Colonic mucosa (tissue), 4 donors: ENCODE measurements at regions not wholly inside any gene's neighbourhood (a gene's known extent, or its start where the extent isn't known, plus 50 kb on each side); places are given as distances from the start of the nearest gene placed in this dataset.

ENCODE experiments used
- DNase-seq: peaks from one replicate; pipeline ENCODE4 v3.0.0-alpha.2; 2020
- H3K27ac ChIP-seq: fragments of 200-600 bp; one replicate; pipeline ENCODE4 v1.8.0; 2021
- H3K27me3 ChIP-seq: fragments of 200-600 bp; one replicate; pipeline ENCODE4 v1.8.0; 2021
- H3K36me3 ChIP-seq: fragments of 200-600 bp; one replicate; pipeline ENCODE4 v1.8.0; 2021
- H3K4me1 ChIP-seq: fragments of 200-600 bp; one replicate; pipeline ENCODE4 v1.8.0; 2021; ENCODE audit warnings: mild to moderate bottlenecking
- H3K4me3 ChIP-seq: fragments of 200-600 bp; one replicate; pipeline ENCODE4 v1.8.0; 2021
- H3K9ac ChIP-seq, 2 donors: one replicate each; pipeline ENCODE4 v1.7.0; 2013; ENCODE audit warnings: control low read depth in 2 of 2, low read depth in 2 of 2, low read length in 2 of 2
- H3K9me3 ChIP-seq: fragments of 200-600 bp; one replicate; pipeline ENCODE4 v1.8.0; 2021
- intact Hi-C: fragments of 100-400 bp; cut with DNase I; formaldehyde crosslinking; loops from one replicate; pipeline ENCODE4 v1.14.1; 2022
- TF ChIP-seq, protein P1 (sequence below): fragments of 200-600 bp; IDR thresholded peaks from one replicate; pipeline ENCODE4 v1.8.0; 2022; ENCODE audit warnings: antibody characterized with exemption, mild to moderate bottlenecking
- donor health status: healthy.
- donor health status: DM: no; HTN: no; CAD: no.
- donor health status: DM: no; HTN: no; CAD: no.

DNA sequence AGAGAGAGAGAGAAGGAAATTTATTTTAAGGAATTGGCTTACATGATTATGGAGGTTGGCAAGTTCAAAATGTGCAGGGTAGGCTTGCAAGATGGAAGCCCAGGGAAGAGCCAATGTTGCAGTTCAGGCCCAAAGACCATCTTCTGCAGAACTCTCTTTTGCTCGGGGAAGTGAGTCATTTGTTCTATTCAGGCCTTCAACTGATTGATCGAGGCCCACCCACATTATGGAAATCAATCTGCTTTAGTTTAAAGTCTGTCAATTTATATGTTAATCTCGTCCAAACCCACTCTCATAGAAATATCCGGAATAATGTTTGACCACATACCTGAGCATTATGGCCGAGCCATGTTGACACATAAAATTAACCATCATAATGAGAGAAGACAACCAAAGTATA lies 113.3 kb upstream of the CXCL12 start:
- no peak for DNase-seq
- intact Hi-C loops: no loop called here
- no peak overlapping the region for H3K4me3 ChIP-seq

DNA sequence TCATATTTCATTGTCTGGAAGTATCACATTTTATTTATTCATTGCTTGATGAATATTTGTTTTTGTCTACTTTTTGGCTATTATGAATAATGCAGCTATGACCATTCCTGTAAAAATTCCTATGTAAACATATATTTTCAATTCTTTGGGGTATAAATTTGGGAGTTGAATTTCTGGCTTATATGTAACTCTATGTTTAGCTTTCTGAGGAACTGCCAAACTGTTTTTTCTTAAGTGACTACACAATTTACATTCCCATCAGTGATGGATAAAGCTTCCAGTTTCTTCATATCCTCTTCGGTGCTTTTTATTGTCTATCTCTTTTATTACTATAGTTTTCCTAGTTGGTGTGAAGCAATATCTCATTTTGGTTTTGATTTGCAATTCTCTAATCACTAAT lies 115.6 kb upstream of the CXCL12 start:
- Histone ChIP-seq H3K9ac (no peak overlapping the region), H3K9me3 (no peaks in the 10 kb centered on the region), H3K27ac (no peak overlapping the region), H3K4me3 (no peak overlapping the region), H3K27me3 (no peaks in the 10 kb centered on the region), H3K4me1 (no peaks in the 10 kb centered on the region), H3K36me3 (no peaks in the 10 kb centered on the region)
- no peak for DNase-seq
- TF ChIP-seq, protein P1, sequence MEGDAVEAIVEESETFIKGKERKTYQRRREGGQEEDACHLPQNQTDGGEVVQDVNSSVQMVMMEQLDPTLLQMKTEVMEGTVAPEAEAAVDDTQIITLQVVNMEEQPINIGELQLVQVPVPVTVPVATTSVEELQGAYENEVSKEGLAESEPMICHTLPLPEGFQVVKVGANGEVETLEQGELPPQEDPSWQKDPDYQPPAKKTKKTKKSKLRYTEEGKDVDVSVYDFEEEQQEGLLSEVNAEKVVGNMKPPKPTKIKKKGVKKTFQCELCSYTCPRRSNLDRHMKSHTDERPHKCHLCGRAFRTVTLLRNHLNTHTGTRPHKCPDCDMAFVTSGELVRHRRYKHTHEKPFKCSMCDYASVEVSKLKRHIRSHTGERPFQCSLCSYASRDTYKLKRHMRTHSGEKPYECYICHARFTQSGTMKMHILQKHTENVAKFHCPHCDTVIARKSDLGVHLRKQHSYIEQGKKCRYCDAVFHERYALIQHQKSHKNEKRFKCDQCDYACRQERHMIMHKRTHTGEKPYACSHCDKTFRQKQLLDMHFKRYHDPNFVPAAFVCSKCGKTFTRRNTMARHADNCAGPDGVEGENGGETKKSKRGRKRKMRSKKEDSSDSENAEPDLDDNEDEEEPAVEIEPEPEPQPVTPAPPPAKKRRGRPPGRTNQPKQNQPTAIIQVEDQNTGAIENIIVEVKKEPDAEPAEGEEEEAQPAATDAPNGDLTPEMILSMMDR: no peak
- intact Hi-C loops: no loop called here

More for the DNA sequence above, 113.3 kb upstream of the CXCL12 start:
- H3K4me1 ChIP-seq: no peaks in the 10 kb centered on the region
- no peak overlapping the region for H3K9ac ChIP-seq
- no peak overlapping the region for H3K27ac ChIP-seq
- no peaks in the 10 kb centered on the region for H3K27me3 ChIP-seq
- H3K36me3 ChIP-seq: no peaks in the 10 kb centered on the region
- TF ChIP-seq, protein P1: no peak
- no peaks in the 10 kb centered on the region for H3K9me3 ChIP-seq

DNA sequence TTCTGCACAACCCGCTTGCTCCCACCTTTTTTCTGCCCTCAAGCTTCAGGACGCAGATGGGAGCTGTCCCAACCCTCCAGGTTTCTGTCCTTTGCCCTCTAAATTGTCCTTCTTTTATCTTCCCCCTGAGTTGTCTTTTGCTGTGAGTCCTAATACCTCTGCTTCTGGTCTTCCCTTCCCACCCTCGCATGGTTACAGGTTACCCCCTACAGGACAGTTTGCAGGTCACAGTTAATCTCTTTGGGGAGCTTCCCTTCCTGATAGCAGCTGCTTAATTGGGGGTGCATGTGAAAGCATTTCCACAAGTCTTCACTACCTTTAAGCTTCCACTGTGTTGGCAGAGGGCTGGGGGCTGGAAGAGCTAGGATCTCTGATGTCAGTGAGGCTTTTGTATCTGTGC lies 121.5 kb upstream of the CXCL12 start:
- TF ChIP-seq, protein P1: no peak
- no peak for DNase-seq

DNA sequence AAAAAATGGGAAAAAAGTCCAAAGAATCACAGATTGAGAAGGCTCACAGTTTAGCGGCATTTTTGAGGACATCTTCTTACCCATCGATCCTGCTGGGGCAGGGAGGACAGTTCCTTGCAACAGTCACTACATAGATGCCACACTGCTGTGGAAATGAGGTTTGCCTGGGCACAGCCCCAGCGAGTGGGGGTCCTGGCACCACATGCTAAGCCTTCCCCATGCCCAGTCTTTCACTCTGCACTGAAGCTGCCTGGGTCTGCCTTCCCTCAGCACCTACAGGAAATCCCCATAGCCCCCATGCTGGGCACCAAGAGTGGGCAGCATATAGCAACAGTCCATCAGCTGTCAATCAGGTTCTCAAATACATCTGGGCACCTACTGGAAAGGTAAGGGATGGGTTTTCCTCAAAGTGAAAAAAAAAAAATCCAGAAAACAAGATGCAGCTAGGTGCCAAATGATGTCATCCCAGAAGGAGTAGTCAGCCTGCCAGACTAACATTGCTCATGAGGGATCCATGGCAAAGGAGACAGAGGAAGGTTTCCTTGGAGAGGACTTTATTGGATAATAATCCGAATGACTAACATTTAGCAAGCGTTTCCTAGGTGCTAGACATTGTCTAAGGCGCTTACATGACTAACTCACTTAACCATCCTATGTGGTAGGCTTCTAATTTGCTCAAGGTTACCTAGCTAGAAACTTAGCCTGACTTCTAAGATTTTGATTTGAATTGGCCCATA lies 125.7 kb upstream of the CXCL12 start:
- Histone ChIP-seq H3K9ac (no peak overlapping the region), H3K27me3 (no peaks in the 10 kb centered on the region), H3K4me1 (no peaks in the 10 kb centered on the region), H3K4me3 (no peak overlapping the region), H3K27ac (no peak overlapping the region), H3K9me3 (no peaks in the 10 kb centered on the region), H3K36me3 (no peaks in the 10 kb centered on the region)
- TF ChIP-seq, protein P1: no peak
- intact Hi-C loops: no loop called here
- DNase-seq: no peak

More for the DNA sequence above, 121.5 kb upstream of the CXCL12 start:
- Histone ChIP-seq H3K27me3 (no peaks in the 10 kb centered on the region), H3K27ac (no peak overlapping the region), H3K9ac (no peak overlapping the region), H3K36me3 (no peaks in the 10 kb centered on the region), H3K4me3 (no peak overlapping the region), H3K9me3 (no peaks in the 10 kb centered on the region), H3K4me1 (no peaks in the 10 kb centered on the region)
- intact Hi-C loops: no loop called here

DNA sequence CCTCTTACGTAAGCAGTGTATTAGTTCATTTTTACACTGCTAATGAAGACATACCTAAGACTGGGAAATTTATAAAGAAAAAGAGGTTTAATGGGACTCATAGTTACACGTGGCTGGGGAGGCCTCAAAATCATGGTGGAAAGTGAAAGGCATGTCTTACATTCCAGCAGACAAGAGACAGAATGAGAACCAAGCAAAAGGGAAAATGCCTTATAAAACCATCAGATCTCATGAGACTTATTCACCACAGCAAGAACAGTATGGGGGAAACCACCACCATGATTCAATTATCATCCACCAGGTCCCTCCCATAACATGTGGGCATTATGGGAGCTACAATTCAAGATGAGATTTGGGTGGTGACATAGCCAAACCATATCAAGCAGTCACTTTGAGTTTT lies 126.3 kb upstream of the CXCL12 start:
- intact Hi-C loops: no loop called here
- Histone ChIP-seq H3K27ac (no peak overlapping the region), H3K36me3 (no peaks in the 10 kb centered on the region), H3K9me3 (no peaks in the 10 kb centered on the region), H3K27me3 (no peaks in the 10 kb centered on the region), H3K9ac (no peak overlapping the region), H3K4me1 (no peaks in the 10 kb centered on the region), H3K4me3 (no peak overlapping the region)
- no peak for DNase-seq
- TF ChIP-seq, protein P1: no peak
